Right atrium auricular region (tissue), 2 donors: ENCODE measurements at regions not wholly inside any gene's neighbourhood (a gene's known extent, or its start where the extent isn't known, plus 50 kb on each side); places are given as distances from the start of the nearest gene placed in this dataset.
A peak's percentile ranks its signal among the peaks of the same experiment; 100 is the strongest.
"Not testable (repeated sequence)": the region's sequence is repeated elsewhere in the genome, so short reads cannot be mapped to it uniquely, and the experiment has no call there.

Experiments used
- DNase-seq: peaks from one replicate; pipeline ENCODE4 v3.0.0-alpha.2; 2019; ENCODE audit warnings: low spot score
- H3K27ac ChIP-seq, 2 donors: fragments of 200-600 bp; sonication (generic); 1 replicate in 1 of 2; 2 replicates in 1 of 2; pipeline ENCODE4 v1.5.1; 2016 to 2019
- H3K27me3 ChIP-seq, 2 donors: fragments of 200-600 bp; sonication (generic); one replicate each; pipeline versions ENCODE4 v1.5.1 to v1.6.0; 2017 to 2019
- H3K36me3 ChIP-seq: fragments of 200-600 bp; sonication (generic); one replicate; pipeline ENCODE4 v1.5.1; 2016
- H3K4me1 ChIP-seq, 2 donors: fragments of 200-600 bp; sonication (generic); one replicate each; pipeline versions ENCODE4 v1.5.1 to v1.6.0; 2017 to 2019
- H3K4me3 ChIP-seq, 2 donors: fragments of 200-600 bp; sonication (generic); 1 replicate in 1 of 2; 2 replicates in 1 of 2; pipeline ENCODE4 v1.5.1; 2017 to 2019; ENCODE audit warnings: mild to moderate bottlenecking in 1 of 2, moderate library complexity in 1 of 2
- H3K9me3 ChIP-seq, 2 donors: fragments of 200-600 bp; sonication (generic); one replicate each; pipeline ENCODE4 v1.5.1; 2019
- CTCF ChIP-seq, 2 donors: fragments of 200-600 bp; sonication (generic); IDR thresholded peaks; one replicate each; pipeline ENCODE4 v1.5.1; 2019; ENCODE audit warnings: antibody characterized with exemption in 2 of 2

GRCh38 chr7:112942981-112943380, 143.6 kb downstream of the GPR85 start:
- DNase-seq = no peak
- no peak overlapping the region for H3K4me3 ChIP-seq
- H3K27me3 ChIP-seq = no peaks in the 10 kb centered on the region

GRCh38 chr7:112942125-112942524, 144.5 kb downstream of the GPR85 start:
- DNase-seq, H3K27me3 ChIP-seq, H3K27ac ChIP-seq, H3K36me3 ChIP-seq, H3K4me3 ChIP-seq, H3K9me3 ChIP-seq: not testable (repeated sequence)
- peaks cover 0 to 21% of the 10 kb centered on the region in 2 donors for H3K4me1 ChIP-seq

More at GRCh38 chr7:112942981-112943380, 143.6 kb downstream of the GPR85 start:
- TF ChIP-seq CTCF (IDR thresholded peaks at IDR 0.05) = no peak
- no peaks in the 10 kb centered on the region for H3K36me3 ChIP-seq
- peaks cover 0 to 14% of the 10 kb centered on the region in 2 donors for H3K4me1 ChIP-seq
- H3K27ac ChIP-seq = no peak overlapping the region
- no peaks in the 10 kb centered on the region for H3K9me3 ChIP-seq

GRCh38 chr7:112940314-112940732, 146.3 kb downstream of the GPR85 start:
- no peaks in the 10 kb centered on the region for H3K27me3 ChIP-seq
- peaks cover 0 to 31% of the 10 kb centered on the region in 2 donors for H3K4me1 ChIP-seq
- peak overlapping the region; percentile 75 to 88 for H3K27ac ChIP-seq
- TF ChIP-seq CTCF (IDR thresholded peaks at IDR 0.05) = no peak
- no peak for DNase-seq
- no peaks in the 10 kb centered on the region for H3K36me3 ChIP-seq
- peak overlapping the region; percentile 49 to 92 for H3K4me3 ChIP-seq
- H3K9me3 ChIP-seq = no peaks in the 10 kb centered on the region

- peaks cover 0 to 31% of the 10 kb centered on the region in 2 donors for H3K4me1 ChIP-seq
- H3K27ac ChIP-seq = peak overlapping the region; percentile 75 to 88
- H3K27me3 ChIP-seq = no peaks in the 10 kb centered on the region
- TF ChIP-seq CTCF (IDR thresholded peaks at IDR 0.05) = no peak
- H3K9me3 ChIP-seq = no peaks in the 10 kb centered on the region
- H3K36me3 ChIP-seq = no peaks in the 10 kb centered on the region
- peak; percentile 98 for DNase-seq
- peak overlapping the region; percentile 92 to 95 for H3K4me3 ChIP-seq
Observed at GRCh38 chr7:112939574-112940313, 146.9 kb downstream of the GPR85 start.

- Histone ChIP-seq H3K36me3 (no peaks in the 10 kb centered on the region), H3K4me3 (peak overlapping the region; percentile 92 to 95), H3K4me1 (peaks cover 0 to 31% of the 10 kb centered on the region in 2 donors), H3K27ac (peak overlapping the region; percentile 75 to 88), H3K27me3 (no peaks in the 10 kb centered on the region), H3K9me3 (no peaks in the 10 kb centered on the region)
- TF ChIP-seq CTCF (IDR thresholded peaks at IDR 0.05) = no peak
- DNase-seq = no peak
Observed at GRCh38 chr7:112938863-112939573, 147.6 kb downstream of the GPR85 start.

- H3K27me3 ChIP-seq = no peaks in the 10 kb centered on the region
- peaks cover 0 to 31% of the 10 kb centered on the region in 2 donors for H3K4me1 ChIP-seq
- H3K36me3 ChIP-seq = no peaks in the 10 kb centered on the region
- H3K4me3 ChIP-seq = peak overlapping the region; percentile 92 to 95
- H3K9me3 ChIP-seq = no peaks in the 10 kb centered on the region
- no peak for TF ChIP-seq CTCF (IDR thresholded peaks at IDR 0.05)
- H3K27ac ChIP-seq = no peak overlapping the region
- no peak for DNase-seq
Observed at GRCh38 chr7:112937651-112938415, 147.6 kb upstream of the TMEM168 start.
